WTC11 (cell line): ENCODE measurements at regions not wholly inside any gene's neighbourhood (a gene's known extent, or its start where the extent isn't known, plus 50 kb on each side); places are given as distances from the start of the nearest gene placed in this dataset.

Source experiments
- ETV6 ChIP-seq: sonication (generic); formaldehyde crosslinking; IDR thresholded peaks from 2 replicates; pipeline ENCODE4 v1.8.1; 2022; ENCODE audit warnings: mild to moderate bottlenecking, missing genetic modification reagents
- FOXP1 ChIP-seq: sonication (generic); formaldehyde crosslinking; IDR thresholded peaks from 2 replicates; pipeline ENCODE4 v1.8.0; 2022; ENCODE audit warnings: missing genetic modification reagents, mild to moderate bottlenecking, moderate library complexity, borderline replicate concordance
- MAX ChIP-seq: sonication (generic); formaldehyde crosslinking; IDR thresholded peaks from 2 replicates; pipeline ENCODE4 v1.8.0; 2022; ENCODE audit warnings: mild to moderate bottlenecking, missing genetic modification reagents
- RELA ChIP-seq: sonication (generic); formaldehyde crosslinking; IDR thresholded peaks from 2 replicates; pipeline ENCODE4 v1.8.1; 2022; ENCODE audit warnings: missing genetic modification reagents, mild to moderate bottlenecking, borderline replicate concordance
- SOX15 ChIP-seq: fragments of 250-450 bp; sonication (Bioruptor Pico); IDR thresholded peaks from 2 replicates; pipeline ENCODE4 v1.9.0; 2021; ENCODE audit warnings: mild to moderate bottlenecking
- SP1 ChIP-seq: sonication (generic); formaldehyde crosslinking; conservative IDR thresholded peaks from 2 replicates; pipeline ENCODE4 v1.8.1; 2022; ENCODE audit warnings: missing genetic modification reagents
- USF2 ChIP-seq: sonication (generic); formaldehyde crosslinking; IDR thresholded peaks from 2 replicates; pipeline ENCODE4 v1.8.1; 2023; ENCODE audit warnings: mild to moderate bottlenecking, missing genetic modification reagents, moderate library complexity
- TF ChIP-seq, protein P1 (sequence below): fragments of 200-600 bp; IDR thresholded peaks from 2 replicates; pipeline ENCODE4 v1.8.0; 2022; ENCODE audit warnings: antibody characterized with exemption
- TF ChIP-seq, protein P2 (sequence below): sonication (generic); formaldehyde crosslinking; IDR thresholded peaks from 2 replicates; pipeline ENCODE4 v1.8.0; 2022; ENCODE audit warnings: mild to moderate bottlenecking, missing genetic modification reagents

DNA sequence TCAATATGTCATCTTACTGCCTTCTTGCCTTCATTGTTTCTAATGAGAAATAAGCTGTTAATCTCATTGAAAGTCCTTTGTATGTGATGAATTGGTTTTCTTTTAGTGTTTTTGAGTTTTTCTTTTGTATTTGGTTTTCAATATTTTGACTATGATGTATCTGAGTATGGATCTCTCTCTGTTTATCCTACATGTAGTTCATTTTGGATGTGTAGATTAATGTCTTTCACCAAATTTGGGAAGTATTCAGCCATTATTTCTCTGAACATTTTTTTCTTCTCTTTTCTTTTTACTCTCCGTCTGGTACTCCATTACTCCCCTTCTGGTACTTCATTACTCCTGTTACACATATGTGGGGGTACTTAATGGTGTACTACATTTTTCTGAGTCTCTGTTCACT lies 103.3 kb upstream of the ADRA1D start:
- TF ChIP-seq, protein P1, sequence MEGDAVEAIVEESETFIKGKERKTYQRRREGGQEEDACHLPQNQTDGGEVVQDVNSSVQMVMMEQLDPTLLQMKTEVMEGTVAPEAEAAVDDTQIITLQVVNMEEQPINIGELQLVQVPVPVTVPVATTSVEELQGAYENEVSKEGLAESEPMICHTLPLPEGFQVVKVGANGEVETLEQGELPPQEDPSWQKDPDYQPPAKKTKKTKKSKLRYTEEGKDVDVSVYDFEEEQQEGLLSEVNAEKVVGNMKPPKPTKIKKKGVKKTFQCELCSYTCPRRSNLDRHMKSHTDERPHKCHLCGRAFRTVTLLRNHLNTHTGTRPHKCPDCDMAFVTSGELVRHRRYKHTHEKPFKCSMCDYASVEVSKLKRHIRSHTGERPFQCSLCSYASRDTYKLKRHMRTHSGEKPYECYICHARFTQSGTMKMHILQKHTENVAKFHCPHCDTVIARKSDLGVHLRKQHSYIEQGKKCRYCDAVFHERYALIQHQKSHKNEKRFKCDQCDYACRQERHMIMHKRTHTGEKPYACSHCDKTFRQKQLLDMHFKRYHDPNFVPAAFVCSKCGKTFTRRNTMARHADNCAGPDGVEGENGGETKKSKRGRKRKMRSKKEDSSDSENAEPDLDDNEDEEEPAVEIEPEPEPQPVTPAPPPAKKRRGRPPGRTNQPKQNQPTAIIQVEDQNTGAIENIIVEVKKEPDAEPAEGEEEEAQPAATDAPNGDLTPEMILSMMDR, result no peak
- TF ChIP-seq, protein P2, sequence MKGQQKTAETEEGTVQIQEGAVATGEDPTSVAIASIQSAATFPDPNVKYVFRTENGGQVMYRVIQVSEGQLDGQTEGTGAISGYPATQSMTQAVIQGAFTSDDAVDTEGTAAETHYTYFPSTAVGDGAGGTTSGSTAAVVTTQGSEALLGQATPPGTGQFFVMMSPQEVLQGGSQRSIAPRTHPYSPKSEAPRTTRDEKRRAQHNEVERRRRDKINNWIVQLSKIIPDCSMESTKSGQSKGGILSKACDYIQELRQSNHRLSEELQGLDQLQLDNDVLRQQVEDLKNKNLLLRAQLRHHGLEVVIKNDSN, result no peak
- TF ChIP-seq SOX15, result no peak
- no peak for TF ChIP-seq SP1
- no peak for TF ChIP-seq USF2 (CRISPR knock-in tag)
- TF ChIP-seq FOXP1 (CRISPR knock-in tag), result no peak
- no peak for TF ChIP-seq ETV6
- TF ChIP-seq MAX (CRISPR knock-in tag), result no peak
- TF ChIP-seq RELA (CRISPR knock-in tag), result no peak
